Natural killer cell (primary cell): ENCODE measurements at regions not wholly inside any gene's neighbourhood (a gene's known extent, or its start where the extent isn't known, plus 50 kb on each side); places are given as distances from the start of the nearest gene placed in this dataset.
"Not testable (repeated sequence)": the region's sequence is repeated elsewhere in the genome, so short reads cannot be mapped to it uniquely, and the experiment has no call there.

Experiments used
- ATAC-seq, 3 donors: fragments of 150-1000 bp in 2 of 3; fragments of 200-7000 bp in 1 of 3; cut with Tn5 transposase; 1 replicate in 1 of 3; 2 replicates in 2 of 3; pipeline ENCODE4 v1.10.0; 2021; ENCODE audit warnings: mild to moderate bottlenecking in 2 of 3, moderate library complexity in 2 of 3
- DNase-seq, 2 donors: peaks; one replicate each; pipeline versions ENCODE4 v3.0.0 to v3.0.0-alpha.2; 2013 to 2021; ENCODE audit warnings: mixed read lengths in 1 of 2
- H3K27ac ChIP-seq: one replicate; pipeline ENCODE4 v1.5.1; 2013; ENCODE audit warnings: mild to moderate bottlenecking, low read length
- H3K27me3 ChIP-seq: one replicate; pipeline ENCODE4 v1.6.1; 2013; ENCODE audit warnings: low read length; ENCODE audit not compliant: control insufficient read depth, insufficient read depth
- H3K36me3 ChIP-seq: one replicate; pipeline ENCODE4 v1.6.1; 2013; ENCODE audit warnings: low read length; ENCODE audit not compliant: control insufficient read depth, insufficient read depth
- H3K4me1 ChIP-seq: one replicate; pipeline ENCODE4 v1.6.1; 2013; ENCODE audit warnings: low read length; ENCODE audit not compliant: control insufficient read depth, insufficient read depth
- H3K4me3 ChIP-seq: one replicate; pipeline ENCODE4 v1.5.1; 2013; ENCODE audit warnings: low read length
- H3K9me3 ChIP-seq: one replicate; pipeline ENCODE4 v1.6.1; 2013; ENCODE audit warnings: low read length; ENCODE audit not compliant: control insufficient read depth, insufficient read depth
- H3K27ac Mint-ChIP-seq, 2 donors: one replicate each; pipeline ENCODE4 v1.8.0; 2022; ENCODE audit warnings: mild to moderate bottlenecking in 2 of 2, mixed read lengths in 2 of 2, moderate library complexity in 1 of 2
- H3K27me3 Mint-ChIP-seq, 2 donors: one replicate each; pipeline ENCODE4 v1.8.0; 2022; ENCODE audit warnings: low read depth in 2 of 2, mixed read lengths in 2 of 2
- H3K36me3 Mint-ChIP-seq: one replicate; pipeline ENCODE4 v1.8.0; 2022; ENCODE audit warnings: mixed read lengths
- H3K4me1 Mint-ChIP-seq, 2 donors: one replicate each; pipeline ENCODE4 v1.8.0; 2022; ENCODE audit warnings: mixed read lengths in 2 of 2
- H3K4me3 Mint-ChIP-seq: one replicate; pipeline ENCODE4 v1.8.0; 2022; ENCODE audit warnings: mild to moderate bottlenecking, moderate library complexity, mixed read lengths
- H3K9me3 Mint-ChIP-seq, 2 donors: one replicate each; pipeline ENCODE4 v1.8.0; 2022; ENCODE audit warnings: mixed read lengths in 2 of 2
- WGBS: methylation state at CpG from one replicate; pipeline ENCODE4 v1.1.7; 2013; ENCODE audit warnings: missing lambda C conversion rate; ENCODE audit not compliant: insufficient coverage; 5-methylcytosine and 5-hydroxymethylcytosine counted together
- intact Hi-C: fragments of 100-400 bp; cut with micrococcal nuclease; formaldehyde crosslinking; loops from one replicate; pipeline ENCODE4 v1.14.2; 2022
- TF ChIP-seq, protein P1 (sequence below): fragments of 200-600 bp; IDR thresholded peaks from one replicate; pipeline ENCODE4 v1.8.0; 2022; ENCODE audit warnings: antibody characterized with exemption

DNA sequence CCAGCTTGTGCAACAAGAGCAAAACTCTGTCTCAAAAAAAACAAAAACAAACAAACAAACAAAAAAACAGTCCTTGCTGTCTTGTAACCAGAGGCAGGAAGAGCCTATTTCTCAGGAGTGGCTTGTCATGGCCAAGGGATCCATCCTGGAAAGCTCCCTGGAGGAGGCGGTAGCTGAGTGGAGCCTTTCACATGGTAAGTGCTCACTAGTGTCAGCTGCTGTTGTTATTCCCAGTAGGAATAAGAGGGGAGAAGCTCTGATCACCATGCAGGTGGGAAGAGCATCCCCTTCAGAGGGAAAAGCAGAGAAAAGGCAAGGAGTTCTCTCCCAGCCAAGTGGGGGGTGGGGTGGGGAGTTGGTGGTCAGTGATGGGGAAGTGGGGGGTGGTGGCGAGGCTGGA lies 54.6 kb upstream of the WNT7B start:
- ATAC-seq (no peak), DNase-seq (no peak)

DNA sequence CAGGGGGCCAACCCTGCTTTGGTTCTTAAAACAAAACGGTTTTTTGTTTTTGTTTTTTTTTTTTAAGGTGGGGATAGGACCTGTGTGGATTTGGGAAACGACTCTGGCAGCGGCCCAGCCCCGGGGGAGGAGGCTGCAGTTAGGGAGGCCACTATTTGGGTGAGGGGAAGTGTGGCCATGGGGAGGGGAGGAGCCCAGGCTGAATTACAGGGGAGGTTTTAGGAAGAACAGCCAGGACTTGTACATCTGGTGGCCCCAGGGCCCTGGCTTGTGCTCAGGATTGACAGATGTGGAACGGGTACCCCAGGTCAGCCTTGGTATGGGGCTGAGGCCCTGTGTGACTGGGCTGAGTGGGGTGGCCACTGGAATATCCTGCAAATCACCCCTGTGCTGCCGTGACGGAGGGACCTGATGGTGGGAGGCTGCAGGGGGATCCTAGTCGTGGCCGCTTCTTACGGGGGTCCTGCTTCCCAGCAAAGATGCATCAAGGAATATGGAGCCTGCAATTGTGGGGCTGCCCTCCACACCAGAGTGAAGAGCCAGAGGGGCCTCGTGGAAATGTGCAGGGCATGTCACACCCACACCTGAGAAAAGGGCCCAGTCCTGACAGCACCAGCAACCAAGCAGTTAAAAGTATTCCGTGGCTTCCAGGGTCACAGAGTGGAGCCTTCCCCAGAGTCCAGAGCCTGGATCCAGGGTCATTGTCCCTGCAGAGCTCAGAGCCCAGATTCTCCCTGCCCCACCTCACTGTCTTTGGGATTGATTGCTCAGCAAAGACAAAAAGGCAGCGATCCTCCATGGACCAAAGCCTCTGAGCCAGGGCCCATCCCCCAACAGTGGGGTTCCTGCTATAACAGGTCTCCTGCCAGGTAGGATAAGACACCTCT lies 55.2 kb upstream of the WNT7B start:
- intact Hi-C loops: no loop called here
- H3K4me1 Mint-ChIP-seq: peaks cover 11 to 15% of the 10 kb centered on the region in 2 donors
- no peak overlapping the region for H3K4me3 Mint-ChIP-seq
- H3K36me3 Mint-ChIP-seq: no peaks in the 10 kb centered on the region
- Histone ChIP-seq H3K4me1 (peaks cover 16% of the 10 kb centered on the region), H3K9me3 (no peaks in the 10 kb centered on the region), H3K27ac (no peak overlapping the region), H3K36me3 (no peaks in the 10 kb centered on the region), H3K27me3 (peaks cover 3% of the 10 kb centered on the region), H3K4me3 (no peak overlapping the region)
- no peak overlapping the region for H3K27ac Mint-ChIP-seq
- DNase-seq (no peak), ATAC-seq (no peak)
- no peaks in the 10 kb centered on the region for H3K9me3 Mint-ChIP-seq
- 80% methylated on average over 13 of the region's 13 CpGs for WGBS
- peaks cover 0 to 12% of the 10 kb centered on the region in 2 donors for H3K27me3 Mint-ChIP-seq
- TF ChIP-seq, protein P1, sequence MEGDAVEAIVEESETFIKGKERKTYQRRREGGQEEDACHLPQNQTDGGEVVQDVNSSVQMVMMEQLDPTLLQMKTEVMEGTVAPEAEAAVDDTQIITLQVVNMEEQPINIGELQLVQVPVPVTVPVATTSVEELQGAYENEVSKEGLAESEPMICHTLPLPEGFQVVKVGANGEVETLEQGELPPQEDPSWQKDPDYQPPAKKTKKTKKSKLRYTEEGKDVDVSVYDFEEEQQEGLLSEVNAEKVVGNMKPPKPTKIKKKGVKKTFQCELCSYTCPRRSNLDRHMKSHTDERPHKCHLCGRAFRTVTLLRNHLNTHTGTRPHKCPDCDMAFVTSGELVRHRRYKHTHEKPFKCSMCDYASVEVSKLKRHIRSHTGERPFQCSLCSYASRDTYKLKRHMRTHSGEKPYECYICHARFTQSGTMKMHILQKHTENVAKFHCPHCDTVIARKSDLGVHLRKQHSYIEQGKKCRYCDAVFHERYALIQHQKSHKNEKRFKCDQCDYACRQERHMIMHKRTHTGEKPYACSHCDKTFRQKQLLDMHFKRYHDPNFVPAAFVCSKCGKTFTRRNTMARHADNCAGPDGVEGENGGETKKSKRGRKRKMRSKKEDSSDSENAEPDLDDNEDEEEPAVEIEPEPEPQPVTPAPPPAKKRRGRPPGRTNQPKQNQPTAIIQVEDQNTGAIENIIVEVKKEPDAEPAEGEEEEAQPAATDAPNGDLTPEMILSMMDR: no peak

More for the DNA sequence above, 54.6 kb upstream of the WNT7B start:
- Mint-ChIP-seq H3K27ac (no peak overlapping the region), H3K4me3 (no peak overlapping the region), H3K36me3 (no peaks in the 10 kb centered on the region), H3K9me3 (no peaks in the 10 kb centered on the region), H3K27me3 (peaks cover 6 to 16% of the 10 kb centered on the region in 2 donors), H3K4me1 (peaks cover 6 to 10% of the 10 kb centered on the region in 2 donors)
- WGBS: 97% methylated on average over 2 of the region's 2 CpGs
- H3K4me3 ChIP-seq: no peak overlapping the region
- intact Hi-C loops: no loop called here
- H3K27ac ChIP-seq: no peak overlapping the region
- H3K4me1 ChIP-seq: peaks cover 10% of the 10 kb centered on the region
- H3K27me3 ChIP-seq: peaks cover 7% of the 10 kb centered on the region
- H3K9me3 ChIP-seq: no peaks in the 10 kb centered on the region
- TF ChIP-seq, protein P1: no peak
- H3K36me3 ChIP-seq: no peaks in the 10 kb centered on the region

DNA sequence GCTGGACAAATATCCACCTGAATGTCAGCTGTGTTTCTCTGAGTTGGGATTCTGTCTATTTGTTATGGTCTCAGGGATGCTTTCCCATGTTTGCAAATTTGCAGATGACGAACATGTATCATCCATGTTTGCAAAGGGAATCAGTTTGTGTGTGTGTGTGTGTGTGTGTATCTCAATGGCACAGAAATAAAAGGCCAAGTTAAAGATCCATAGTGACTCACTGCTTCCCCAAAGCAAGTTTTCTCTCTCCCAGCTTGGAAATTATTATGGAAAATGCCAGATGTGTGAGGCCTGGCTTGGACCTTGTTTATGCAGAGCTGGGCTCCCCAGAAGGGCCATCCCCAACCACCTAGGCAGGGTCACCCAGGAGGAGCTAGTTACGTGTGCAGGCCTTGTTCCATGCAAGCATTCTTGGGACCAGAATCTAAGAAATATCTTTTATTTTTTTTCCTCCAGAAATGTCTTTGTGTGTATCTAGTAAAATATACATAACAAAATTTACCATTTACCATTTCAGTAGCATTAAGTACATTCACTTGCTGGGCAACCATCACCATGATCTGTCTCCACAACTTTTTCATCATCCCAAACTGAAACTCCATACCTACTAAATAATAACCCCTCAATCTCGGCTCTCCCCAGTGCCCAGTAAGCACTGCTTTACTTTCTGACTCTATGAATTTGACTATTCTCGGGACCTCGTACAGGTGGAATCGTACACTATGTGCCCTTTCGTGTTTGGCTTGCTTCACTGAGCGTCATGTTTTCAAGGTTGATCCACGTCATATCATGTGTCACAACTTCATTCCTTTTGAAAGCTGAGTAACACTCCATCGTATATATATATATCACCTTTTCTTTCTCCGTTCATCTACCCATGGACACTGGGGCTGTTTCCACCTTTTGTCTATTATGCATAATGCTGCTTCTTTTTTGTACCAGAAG lies 56.6 kb upstream of the WNT7B start:
- Mint-ChIP-seq H3K27me3 (peaks cover 0 to 7% of the 10 kb centered on the region in 2 donors), H3K36me3 (no peaks in the 10 kb centered on the region), H3K9me3 (no peaks in the 10 kb centered on the region), H3K4me3 (no peak overlapping the region), H3K4me1 (peaks cover 11% of the 10 kb centered on the region in 2 donors), H3K27ac (no peak overlapping the region)
- no peak overlapping the region for H3K27ac ChIP-seq
- H3K36me3 ChIP-seq: no peaks in the 10 kb centered on the region
- 91% methylated on average over 10 of the region's 11 CpGs for WGBS
- no peaks in the 10 kb centered on the region for H3K27me3 ChIP-seq
- DNase-seq: no peak
- H3K9me3 ChIP-seq: no peaks in the 10 kb centered on the region
- no peak for ATAC-seq
- intact Hi-C loops: no loop called here
- peaks cover 14% of the 10 kb centered on the region for H3K4me1 ChIP-seq
- no peak overlapping the region for H3K4me3 ChIP-seq
- TF ChIP-seq, protein P1: no peak

DNA sequence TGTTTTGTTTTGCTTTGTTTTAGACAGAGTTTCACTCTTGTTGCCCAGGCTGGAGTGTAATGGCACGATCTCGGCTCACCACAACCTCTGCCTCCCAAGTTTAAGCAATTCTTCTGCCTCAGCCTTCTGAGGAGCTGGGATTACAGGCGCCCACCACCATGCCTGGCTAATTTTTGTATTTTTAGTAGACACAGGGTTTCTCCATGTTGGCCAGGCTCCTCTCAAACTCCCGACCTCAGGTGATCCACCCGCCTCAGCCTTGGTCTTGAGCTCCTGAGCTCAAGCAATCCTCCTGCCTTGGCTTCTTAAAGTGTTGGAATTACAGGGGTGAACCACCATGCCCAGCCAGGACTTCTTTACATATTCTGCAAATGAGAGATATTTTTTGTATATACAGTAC lies 57.5 kb upstream of the WNT7B start:
- peak overlapping the region; percentile 65 for H3K4me3 Mint-ChIP-seq
- 96% methylated on average over 5 of the region's 5 CpGs for WGBS
- not testable (repeated sequence) for DNase-seq

More for the DNA sequence above, 57.5 kb upstream of the WNT7B start:
- H3K36me3 ChIP-seq, ATAC-seq, intact Hi-C loops, H3K27ac ChIP-seq, H3K27me3 Mint-ChIP-seq, H3K4me3 ChIP-seq, H3K36me3 Mint-ChIP-seq, H3K27me3 ChIP-seq, H3K9me3 ChIP-seq, H3K9me3 Mint-ChIP-seq: not testable (repeated sequence)
- Mint-ChIP-seq H3K4me1 (peaks cover 11% of the 10 kb centered on the region in 2 donors), H3K27ac (peak overlapping the region in 1 of 2 donors; percentile 91)
- peaks cover 12% of the 10 kb centered on the region for H3K4me1 ChIP-seq
